Dedifferentiated amniotic fluid mesenchymal stem cell (primary cell): ENCODE measurements at regions not wholly inside any gene's neighbourhood (a gene's known extent, or its start where the extent isn't known, plus 50 kb on each side); places are given as distances from the start of the nearest gene placed in this dataset.
"Not testable (repeated sequence)": the region's sequence is repeated elsewhere in the genome, so short reads cannot be mapped to it uniquely, and the experiment has no call there.

Experiments used
- DNase-seq: peaks from one replicate; pipeline ENCODE4 v3.0.0-alpha.2; 2016; ENCODE audit errors: extremely low spot score

GRCh38 chr1:55784941-55785450, 569.8 kb upstream of the USP24 start:
- not testable (repeated sequence) for DNase-seq

DNA sequence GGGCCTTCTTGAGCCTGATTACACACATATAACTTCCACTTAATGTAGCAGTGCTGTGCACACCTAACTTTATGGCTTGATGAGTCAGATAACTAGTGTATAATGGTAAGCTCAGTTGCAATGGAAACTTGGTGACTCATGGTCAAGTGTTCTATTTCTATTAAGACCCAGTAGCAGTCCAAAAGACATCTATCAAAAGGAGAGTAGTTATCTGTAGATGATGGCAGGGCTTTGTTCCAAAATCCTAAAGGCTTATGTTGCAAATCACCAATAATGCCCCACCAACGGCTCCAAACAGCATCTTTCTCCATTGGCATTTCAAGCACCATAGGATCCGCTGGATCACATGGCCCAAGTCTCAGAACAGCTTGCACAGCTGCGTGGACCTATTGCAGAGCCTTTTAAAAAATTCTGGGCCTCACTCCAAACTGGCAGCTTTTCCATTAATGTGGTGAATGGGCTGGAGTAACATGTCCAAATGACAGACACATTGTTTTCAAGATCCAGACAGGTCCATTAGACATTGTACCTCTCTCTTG, 566.8 kb upstream of the USP24 start:
- no peak for DNase-seq

- DNase-seq, result no peak
These were observed 565.8 kb upstream of the USP24 start for GRCh38 chr1:55781003-55781402.

DNA sequence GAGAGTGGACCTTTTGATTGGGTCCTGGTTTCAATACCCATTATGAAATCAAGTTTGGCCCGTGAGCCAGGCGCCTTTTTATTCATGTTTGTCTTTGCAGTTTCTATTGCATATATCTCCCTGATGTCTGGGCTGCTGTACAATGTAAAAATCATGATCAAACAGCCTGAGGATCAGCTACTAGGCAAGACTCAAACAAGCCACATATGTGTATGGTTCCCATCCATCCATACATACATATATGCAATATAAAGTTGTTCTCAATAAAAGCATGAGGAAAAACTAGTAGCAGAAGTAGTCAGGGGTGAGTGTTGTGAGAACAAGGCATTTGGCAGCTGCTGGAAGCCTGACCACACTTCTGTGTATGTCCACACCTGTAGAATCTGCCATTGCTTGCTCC, 562.4 kb upstream of the USP24 start:
- DNase-seq, result no peak

GRCh38 chr1:55775007-55775406, 559.8 kb upstream of the USP24 start:
- DNase-seq, result no peak

DNA sequence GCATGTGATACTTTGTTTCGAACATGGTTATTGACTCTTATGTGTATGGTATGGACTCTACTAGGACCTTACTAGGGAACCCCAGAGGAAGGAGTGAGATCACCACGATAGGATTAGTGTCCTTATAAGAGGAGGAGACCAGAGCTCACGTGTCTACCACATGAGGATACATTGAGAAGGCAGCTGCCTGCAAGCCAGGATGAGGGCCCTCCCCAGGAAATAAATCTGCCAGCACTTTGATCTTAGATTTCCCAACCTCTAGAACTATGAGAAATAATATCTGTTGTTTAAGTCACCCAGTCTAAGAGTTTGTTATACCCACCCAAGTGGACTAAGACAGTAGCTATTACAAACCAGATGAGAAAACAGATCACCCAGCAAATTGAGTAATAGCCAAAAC, 559.3 kb upstream of the USP24 start:
- DNase-seq, result no peak

DNA sequence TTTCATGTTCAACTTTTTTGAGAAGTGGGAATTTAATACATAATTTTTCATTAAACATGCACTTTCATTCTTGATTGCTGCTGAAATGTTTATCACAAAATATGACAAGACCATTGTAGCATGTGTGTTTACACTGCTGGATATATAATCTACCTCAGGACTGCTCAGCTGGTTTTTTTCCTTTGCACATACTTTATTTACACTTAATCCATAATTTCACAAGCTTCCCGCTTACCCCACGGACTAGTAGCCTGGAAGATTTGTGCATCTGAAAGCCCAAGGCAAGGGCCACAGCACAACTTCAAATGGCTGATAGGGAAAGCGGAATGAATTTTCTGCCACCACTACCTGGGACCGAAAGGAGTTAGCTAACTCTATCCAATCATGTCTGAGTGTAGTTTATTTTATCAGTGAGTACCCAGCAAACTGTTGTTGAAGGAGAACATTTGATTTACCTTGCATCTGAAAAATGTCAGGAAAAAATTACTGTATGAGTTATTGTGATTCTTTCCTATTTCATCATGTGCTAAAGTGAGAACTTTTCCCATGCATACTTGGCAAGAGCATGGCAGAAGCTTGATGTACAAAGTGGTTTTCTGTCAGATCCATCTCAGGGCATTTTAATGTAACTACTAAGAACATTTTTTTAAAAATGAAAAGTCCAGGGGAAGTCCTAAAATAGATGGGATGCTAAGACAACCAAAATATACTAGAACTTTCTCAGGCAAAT, 558.2 kb upstream of the USP24 start:
- no peak for DNase-seq

- DNase-seq, result no peak
These were observed 553.3 kb upstream of the USP24 start for GRCh38 chr1:55768327-55768952.

- DNase-seq, result no peak
These were observed 552.0 kb upstream of the USP24 start for GRCh38 chr1:55767171-55767570.

DNA sequence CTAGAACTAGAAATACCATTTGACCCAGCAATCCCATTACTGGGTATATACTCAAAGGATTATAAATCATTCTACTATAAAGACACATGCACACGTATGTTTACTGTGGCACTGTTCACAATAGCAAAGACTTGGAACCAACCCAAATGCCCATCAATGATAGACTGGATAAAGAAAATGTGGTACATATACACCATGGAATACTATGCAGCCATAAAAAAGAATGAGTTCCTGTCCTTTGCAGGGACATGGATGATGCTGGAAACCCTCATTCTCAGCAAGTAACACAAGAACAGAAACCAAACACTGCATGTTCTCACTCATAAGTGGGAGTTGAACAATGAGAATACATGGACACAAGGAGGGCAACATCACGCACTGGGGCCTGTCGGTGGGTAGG, 550.3 kb upstream of the USP24 start:
- not testable (repeated sequence) for DNase-seq

DNA sequence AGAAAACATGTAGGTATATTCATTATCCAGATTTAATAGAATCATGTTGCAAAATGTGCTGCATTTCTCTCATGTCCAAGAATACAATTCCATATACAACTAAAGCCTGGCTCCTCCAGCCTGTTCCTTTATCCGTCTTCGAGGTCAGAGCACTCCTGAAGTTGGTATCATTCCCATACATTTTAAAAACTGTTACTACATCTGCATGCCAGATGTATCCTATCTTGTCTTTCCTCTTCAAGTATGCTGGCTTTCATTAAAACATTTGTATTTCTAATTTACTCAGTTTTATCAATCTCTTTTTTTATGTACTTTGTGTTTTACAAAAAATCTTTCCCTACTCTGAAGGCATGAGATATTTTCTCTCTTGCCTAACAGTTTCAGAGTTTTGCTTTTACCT, 536.6 kb upstream of the USP24 start:
- no peak for DNase-seq

GRCh38 chr1:55750628-55750995, 535.4 kb upstream of the USP24 start:
- DNase-seq, result no peak

- DNase-seq, result no peak
These were observed 534.9 kb upstream of the USP24 start for GRCh38 chr1:55749975-55750627.

DNA sequence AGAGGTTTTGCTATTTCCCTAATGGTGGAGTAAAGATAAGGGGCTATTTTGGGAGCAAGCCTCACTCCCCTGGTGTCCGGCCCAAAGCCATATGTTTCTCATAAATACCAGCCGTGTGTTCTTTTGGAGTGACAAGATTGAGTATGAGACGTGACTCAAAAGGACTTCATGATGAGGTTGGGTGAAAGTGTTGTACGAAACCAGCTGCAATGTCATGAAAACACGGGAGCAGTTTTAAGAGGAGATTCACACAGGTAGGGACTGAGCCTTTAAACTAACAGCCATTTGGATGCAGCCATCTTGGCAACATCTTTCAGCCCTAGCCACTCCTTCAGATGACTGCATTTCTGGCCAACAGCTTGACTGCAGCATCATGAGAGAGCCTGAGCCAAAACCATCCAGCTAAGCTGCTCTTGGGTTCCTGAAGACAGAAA, 532.3 kb upstream of the USP24 start:
- no peak for DNase-seq

DNA sequence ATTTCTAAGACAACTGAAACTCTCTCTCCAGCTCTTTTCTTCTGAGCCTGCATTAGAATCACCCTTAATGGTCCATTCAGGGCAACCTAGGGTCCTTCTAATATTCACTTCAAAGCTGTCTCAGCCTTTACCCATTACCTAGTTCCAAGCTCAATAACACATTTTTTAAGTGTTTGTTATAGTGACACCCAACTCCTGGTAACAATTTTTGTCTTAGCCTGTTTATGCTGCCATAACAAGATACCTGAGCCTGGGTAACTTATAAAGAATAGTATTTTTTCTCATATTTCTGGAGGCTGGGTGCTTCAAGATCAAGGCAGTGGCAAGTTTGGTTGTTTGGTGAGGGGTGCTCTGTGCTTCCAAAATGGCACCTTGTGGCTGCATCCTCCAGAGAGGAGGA, 531.5 kb upstream of the USP24 start:
- no peak for DNase-seq

DNA sequence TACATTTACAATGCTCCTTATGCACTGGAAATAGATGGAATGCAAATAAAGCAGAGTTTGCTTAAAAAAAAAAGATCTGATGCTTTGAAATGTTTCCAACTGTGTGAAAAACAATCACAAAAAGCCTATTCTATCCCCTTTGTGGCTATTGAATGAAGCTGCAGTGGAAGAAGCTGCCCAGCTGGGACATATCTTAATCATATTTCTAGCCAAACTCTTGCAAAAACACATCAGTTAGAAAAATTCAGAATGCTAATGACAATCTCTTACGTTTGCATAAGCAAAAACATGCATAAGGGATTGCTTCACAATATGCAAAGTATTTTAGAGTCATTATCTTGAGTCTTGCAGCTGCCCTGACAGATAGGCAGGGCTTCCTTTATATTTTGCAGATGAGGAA, 526.4 kb upstream of the USP24 start:
- peak; percentile 84 for DNase-seq

- no peak for DNase-seq
These were observed 519.9 kb upstream of the USP24 start for GRCh38 chr1:55735106-55735505.

DNA sequence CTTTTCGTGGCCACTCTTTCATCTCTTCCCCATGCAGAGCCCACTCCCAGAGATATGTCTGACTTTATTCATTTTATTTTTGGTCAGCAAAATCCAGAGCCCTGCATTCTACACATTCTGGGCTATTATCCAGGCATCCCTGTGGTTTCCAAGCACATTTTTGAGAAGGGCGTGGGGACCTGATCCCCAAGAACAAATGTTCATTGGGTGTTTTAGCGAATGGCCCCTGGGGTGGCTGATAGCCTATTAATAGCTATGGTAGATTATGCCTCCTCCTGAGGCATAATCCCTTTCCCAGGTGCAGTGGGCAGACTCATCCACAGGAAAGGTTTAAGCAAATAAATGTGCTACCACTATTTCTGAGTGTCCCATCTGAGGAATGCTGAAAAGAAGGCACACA, 511.8 kb upstream of the USP24 start:
- peak; percentile 78 for DNase-seq

DNA sequence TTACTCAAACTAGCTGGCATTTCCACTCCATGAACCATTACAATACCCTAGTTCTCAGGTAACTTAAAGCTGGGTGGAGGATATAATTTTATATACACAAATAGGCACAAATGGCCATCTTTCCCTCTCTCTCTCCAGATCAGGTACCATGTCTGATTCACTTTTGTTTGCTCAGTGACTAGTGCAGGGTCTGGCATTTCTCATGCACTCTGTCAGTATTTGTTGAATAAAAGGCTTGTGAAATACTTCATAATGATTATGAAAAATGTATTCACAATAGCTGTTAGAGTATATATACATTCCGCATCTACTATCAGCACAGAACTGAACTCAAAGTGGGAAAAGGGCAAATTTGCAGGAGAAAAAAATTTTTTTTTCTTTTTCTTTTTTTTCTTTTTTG, 510.2 kb upstream of the USP24 start:
- no peak for DNase-seq

DNA sequence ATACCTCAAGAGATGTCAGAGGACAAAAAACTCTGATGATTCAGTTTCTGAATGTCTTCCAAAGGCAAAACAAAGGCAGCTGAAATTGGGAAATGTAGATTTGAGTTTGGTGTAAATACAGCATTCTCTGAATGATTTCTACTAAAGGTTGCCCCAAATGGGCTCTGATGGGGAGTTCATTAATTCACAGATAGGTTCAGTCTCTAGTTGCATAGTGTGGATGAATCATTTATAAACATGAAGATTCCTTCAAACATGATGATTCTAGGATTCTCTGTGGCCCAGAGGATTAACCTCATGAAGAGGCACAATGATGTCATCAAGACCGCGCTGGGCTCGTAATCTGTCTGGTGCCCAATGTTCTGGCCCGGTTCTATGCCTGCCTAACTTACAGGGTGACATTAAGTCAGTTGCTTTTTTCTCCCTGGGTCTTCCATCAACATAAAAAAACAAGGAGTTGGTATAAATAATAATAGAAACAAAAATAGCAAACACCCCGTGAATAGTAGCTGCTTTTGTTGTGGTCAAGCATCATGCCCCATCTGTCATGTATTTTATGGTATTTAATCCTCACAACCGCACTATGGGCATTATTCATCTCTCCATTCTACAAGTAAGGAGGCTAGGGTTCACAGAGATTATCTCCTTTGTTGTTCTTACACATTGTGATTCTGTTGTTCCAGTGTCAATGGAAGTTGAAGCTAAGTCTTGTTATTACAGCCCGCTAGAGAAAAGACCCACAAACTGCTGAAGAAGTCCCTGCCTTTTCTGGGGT, 509.6 kb upstream of the USP24 start:
- peak; percentile 81 for DNase-seq

DNA sequence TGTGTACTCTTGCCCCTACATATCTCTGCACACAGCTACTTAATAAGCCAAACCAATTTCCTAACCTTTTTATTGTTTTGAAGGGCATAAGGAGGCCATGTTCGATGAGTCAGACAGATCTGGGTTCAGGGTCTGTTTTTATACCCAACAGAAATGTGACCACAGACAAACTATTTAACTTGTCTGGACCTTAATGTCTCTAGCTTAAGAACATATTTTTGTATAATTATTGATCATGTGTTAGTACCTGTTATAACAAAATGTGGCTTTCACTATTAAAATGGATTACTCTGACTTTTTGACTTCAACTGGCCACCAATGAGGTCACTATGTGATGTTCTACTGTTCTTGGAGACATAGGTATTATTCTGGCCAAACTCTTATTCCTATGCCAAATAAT, 507.8 kb upstream of the USP24 start:
- no peak for DNase-seq

DNA sequence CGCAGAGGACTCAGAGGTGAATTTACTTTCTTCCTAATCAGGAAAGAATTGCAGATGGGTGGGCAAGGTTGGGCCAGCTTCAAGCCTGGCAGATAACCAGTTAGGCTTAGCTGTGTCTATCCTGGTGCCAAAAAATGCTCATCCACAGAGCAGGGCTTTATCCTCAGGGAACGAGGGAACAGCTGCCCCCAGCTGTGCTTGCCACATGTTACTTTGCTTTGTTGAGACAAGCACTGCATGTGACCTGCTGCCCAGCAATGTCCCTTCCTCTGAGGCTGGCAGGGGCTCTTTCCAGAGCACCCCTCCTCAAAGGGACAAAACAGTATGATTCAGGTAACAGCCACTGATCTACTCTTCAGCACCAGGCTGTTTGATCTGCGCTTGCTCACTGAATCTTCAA, 505.1 kb upstream of the USP24 start:
- DNase-seq, result no peak
